ENCODE measurements at regions not wholly inside any gene's neighbourhood (a gene's known extent, or its start where the extent isn't known, plus 50 kb on each side); places are given as distances from the start of the nearest gene placed in this dataset.

- no peak for DNase-seq
Measured at GRCh38 chr1:22267413-22268175, 124.7 kb upstream of the WNT4 start.

GRCh38 chr1:22268327-22268726 lies 125.4 kb upstream of the WNT4 start:
- no peak for DNase-seq

- no peak for DNase-seq
Measured at GRCh38 chr1:22271847-22272801, 129.2 kb upstream of the WNT4 start.

- DNase-seq = no peak
Measured at GRCh38 chr1:22273686-22274681, 131.1 kb upstream of the WNT4 start.

GRCh38 chr1:22275167-22275566 lies 132.3 kb upstream of the WNT4 start:
- DNase-seq = no peak

- DNase-seq = no peak
Measured at GRCh38 chr1:22275626-22276395, 132.9 kb upstream of the WNT4 start.

GRCh38 chr1:22276396-22276748 lies 133.5 kb upstream of the WNT4 start:
- DNase-seq = no peak

- no peak for DNase-seq
Measured at GRCh38 chr1:22277662-22278061, 134.8 kb upstream of the WNT4 start.

- no peak for DNase-seq
Measured at GRCh38 chr1:22279735-22280134, 136.8 kb upstream of the WNT4 start.

GRCh38 chr1:22280526-22280925 lies 137.6 kb upstream of the WNT4 start:
- no peak for DNase-seq

- no peak for DNase-seq
Measured at GRCh38 chr1:22281521-22282363, 138.8 kb upstream of the WNT4 start.

- DNase-seq = no peak
Measured at GRCh38 chr1:22282364-22282995, 139.6 kb upstream of the WNT4 start.

- no peak for DNase-seq
Measured at GRCh38 chr1:22283596-22283995, 140.7 kb upstream of the WNT4 start.

GRCh38 chr1:22284236-22284635 lies 141.3 kb upstream of the WNT4 start:
- DNase-seq = no peak

- no peak for DNase-seq
Measured at GRCh38 chr1:22284906-22285548, 142.1 kb upstream of the WNT4 start.

- DNase-seq = no peak
Measured at GRCh38 chr1:22285549-22286396, 142.9 kb upstream of the WNT4 start.

- DNase-seq = no peak
Measured at GRCh38 chr1:22286491-22286890, 143.6 kb upstream of the WNT4 start.

- DNase-seq = no peak
Measured at GRCh38 chr1:22287273-22287672, 144.4 kb upstream of the WNT4 start.

GRCh38 chr1:22287946-22288520 lies 145.1 kb upstream of the WNT4 start:
- DNase-seq = no peak

All from DMS79 (cell line).